ENCODE measurements at regions not wholly inside any gene's neighbourhood (a gene's known extent, or its start where the extent isn't known, plus 50 kb on each side); places are given as distances from the start of the nearest gene placed in this dataset.

- Histone ChIP-seq H3K4me3 (no peak overlapping the region), H3K4me1 (no peaks in the 10 kb centered on the region), H3K9me3 (no peaks in the 10 kb centered on the region), H3K36me3 (no peaks in the 10 kb centered on the region), H3K27me3 (peaks cover 0 to 5% (median 3%) of the 10 kb centered on the region in 7 donors), H3K27ac (no peak overlapping the region)
- WGBS, 2 donors: 62 to 75% methylated on average over 6 of the region's 6 CpGs
- intact Hi-C loops (cut with DNase I): loop anchor here in 8 of 10 donors (5.0 to 10.0 kb wide), 5 partner anchors 133 to 195 kb away; partner anchors contain the start of gene CD59 (in 1 of the 8)
- TF ChIP-seq CTCF (IDR thresholded peaks at IDR 0.05): no peak
- DNase-seq: no peak
- ATAC-seq: no peak
Measured at GRCh38 chr11:33549483-33549882, 151.1 kb downstream of the C11orf91 start.

- intact Hi-C loops (cut with DNase I): loop anchor here in 8 of 10 donors (5.0 to 10.0 kb wide), 5 partner anchors 136 to 199 kb away; partner anchors contain the start of gene CD59 (in 1 of the 8)
- no peak for TF ChIP-seq CTCF (IDR thresholded peaks at IDR 0.05)
Measured at GRCh38 chr11:33545931-33546330, 154.7 kb downstream of the C11orf91 start.

GRCh38 chr11:33544593-33545373, 155.8 kb downstream of the C11orf91 start:
- DNase-seq (no peak), ATAC-seq (no peak)
- no peak for TF ChIP-seq CTCF (IDR thresholded peaks at IDR 0.05)
- 96% methylated on average over 17 of the region's 17 CpGs for WGBS, 2 donors
- Histone ChIP-seq H3K4me1 (peaks cover 0 to 9% (median 0%) of the 10 kb centered on the region in 9 donors), H3K4me3 (no peak overlapping the region), H3K36me3 (no peaks in the 10 kb centered on the region), H3K9me3 (no peaks in the 10 kb centered on the region), H3K27ac (no peak overlapping the region), H3K27me3 (no peaks in the 10 kb centered on the region)
- intact Hi-C loops (cut with DNase I): loop anchor here (5.0 to 10.0 kb wide), 9 partner anchors 138 to 203 kb away; partner anchors contain the start of gene CD59 (in 1 of the 10)

More at GRCh38 chr11:33545931-33546330, 154.7 kb downstream of the C11orf91 start:
- Histone ChIP-seq H3K36me3 (no peaks in the 10 kb centered on the region), H3K4me3 (no peak overlapping the region), H3K4me1 (no peaks in the 10 kb centered on the region), H3K27me3 (peaks cover 0 to 4% (median 0%) of the 10 kb centered on the region in 7 donors), H3K27ac (no peak overlapping the region), H3K9me3 (no peaks in the 10 kb centered on the region)
- ATAC-seq (no peak), DNase-seq (no peak)

DNA sequence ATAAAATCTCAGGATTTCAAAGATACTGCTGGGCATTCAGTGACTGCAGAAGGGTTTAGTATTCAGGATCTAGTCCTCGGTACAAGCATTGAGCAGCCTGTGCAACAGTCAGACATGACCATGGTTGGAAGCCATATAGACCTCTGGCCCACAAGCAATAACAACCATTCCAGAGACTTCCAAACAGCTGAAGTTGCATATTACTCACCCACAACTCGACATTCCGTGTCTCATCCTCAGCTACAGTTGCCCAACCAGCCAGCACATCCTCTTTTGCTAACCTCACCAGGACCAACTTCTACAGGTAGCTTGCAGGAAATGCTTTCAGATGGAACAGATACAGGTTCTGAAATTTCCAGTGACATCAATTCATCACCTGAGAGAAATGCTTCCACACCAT, 156.8 kb downstream of the C11orf91 start:
- H3K4me3 ChIP-seq: no peak overlapping the region
- DNase-seq: no peak
- no peaks in the 10 kb centered on the region for H3K36me3 ChIP-seq
- H3K27me3 ChIP-seq: no peaks in the 10 kb centered on the region
- TF ChIP-seq CTCF (IDR thresholded peaks at IDR 0.05): no peak
- H3K4me1 ChIP-seq: peaks cover 0 to 17% (median 0%) of the 10 kb centered on the region in 9 donors
- 93 to 96% methylated on average over 3 of the region's 3 CpGs for WGBS, 2 donors
- intact Hi-C loops (cut with DNase I): loop anchor here in 9 of 10 donors (2.0 to 10.0 kb wide), 10 partner anchors 141 to 203 kb away; partner anchors contain the start of gene CD59 (in 1 of the 9)
- no peaks in the 10 kb centered on the region for H3K9me3 ChIP-seq
- ATAC-seq: no peak
- H3K27ac ChIP-seq: no peak overlapping the region
